Left kidney (tissue), 1 donor: ENCODE measurements at regions not wholly inside any gene's neighbourhood (a gene's known extent, or its start where the extent isn't known, plus 50 kb on each side); places are given as distances from the start of the nearest gene placed in this dataset.
"Not testable (repeated sequence)": the region's sequence is repeated elsewhere in the genome, so short reads cannot be mapped to it uniquely, and the experiment has no call there.

Experiments used
- DNase-seq: peaks from one replicate; pipeline ENCODE4 v3.0.0-alpha.2; 2013

DNA sequence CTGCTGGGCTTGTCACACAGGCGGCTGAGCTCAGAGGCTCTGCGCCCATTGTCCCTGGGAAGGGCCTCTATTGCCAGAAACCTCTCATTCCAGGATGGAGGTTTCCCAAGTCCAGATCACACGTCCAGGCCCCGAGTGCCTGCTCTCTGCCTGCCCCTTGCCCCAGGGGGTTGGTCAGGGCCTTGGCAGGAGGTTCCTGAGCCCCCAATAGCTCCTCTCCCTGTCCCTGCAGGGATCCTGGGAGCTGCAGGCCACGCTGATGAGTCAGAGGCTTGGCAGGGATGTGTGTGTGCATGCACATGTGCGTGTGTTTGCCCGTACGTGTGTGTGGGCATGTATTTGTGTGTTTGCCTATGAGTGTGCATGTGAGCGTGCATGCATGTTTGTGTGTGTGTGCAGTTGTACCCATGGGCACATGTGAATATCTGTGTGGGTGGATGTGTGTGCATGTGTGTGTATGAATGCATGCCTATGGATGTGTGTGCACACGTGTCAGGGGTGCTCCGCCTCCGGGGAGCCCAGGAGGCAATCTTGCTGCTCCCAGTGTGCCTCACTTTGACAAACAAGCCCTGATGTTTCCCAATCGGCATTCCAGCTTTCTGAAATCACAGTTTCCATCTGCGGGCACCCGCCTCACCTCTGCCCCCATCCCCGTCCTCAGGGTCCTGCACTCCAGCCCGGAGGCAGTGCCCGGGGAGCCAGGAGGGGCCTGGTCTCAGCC, 98.4 kb upstream of the GSE1 start:
- no peak for DNase-seq

- no peak for DNase-seq
Observed at GRCh38 chr16:85515319-85515745, 97.8 kb upstream of the GSE1 start.

DNA sequence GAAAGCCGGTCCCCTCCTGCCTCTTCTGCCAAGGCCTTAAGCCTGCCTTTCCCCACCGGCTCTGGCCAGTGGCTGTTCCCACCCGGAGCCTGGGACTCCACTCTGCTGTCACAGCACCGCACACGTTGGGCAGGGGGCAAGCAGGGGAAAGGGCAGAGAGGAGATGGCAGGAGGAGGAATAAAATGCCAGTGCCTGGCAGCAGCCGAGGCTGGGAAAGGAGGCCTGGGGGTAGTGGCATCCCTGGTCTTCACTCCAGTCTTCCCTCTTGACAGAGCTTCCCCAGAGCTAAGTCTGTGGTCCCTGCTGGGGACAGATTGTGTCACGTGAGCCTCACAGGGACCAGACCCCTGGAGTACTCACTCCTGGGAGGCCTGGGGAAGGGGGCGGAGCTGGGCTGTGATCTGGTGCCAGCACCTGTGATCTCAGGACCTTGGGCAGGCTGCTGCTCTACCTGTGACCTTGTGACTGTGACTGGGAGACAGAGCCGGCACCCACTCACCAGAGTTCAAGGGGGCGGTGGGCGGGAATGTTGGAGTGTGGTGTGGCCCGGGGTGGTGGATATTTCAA, 97.2 kb upstream of the GSE1 start:
- DNase-seq, result no peak

GRCh38 chr16:85517154-85517553, 96.0 kb upstream of the GSE1 start:
- no peak for DNase-seq

DNA sequence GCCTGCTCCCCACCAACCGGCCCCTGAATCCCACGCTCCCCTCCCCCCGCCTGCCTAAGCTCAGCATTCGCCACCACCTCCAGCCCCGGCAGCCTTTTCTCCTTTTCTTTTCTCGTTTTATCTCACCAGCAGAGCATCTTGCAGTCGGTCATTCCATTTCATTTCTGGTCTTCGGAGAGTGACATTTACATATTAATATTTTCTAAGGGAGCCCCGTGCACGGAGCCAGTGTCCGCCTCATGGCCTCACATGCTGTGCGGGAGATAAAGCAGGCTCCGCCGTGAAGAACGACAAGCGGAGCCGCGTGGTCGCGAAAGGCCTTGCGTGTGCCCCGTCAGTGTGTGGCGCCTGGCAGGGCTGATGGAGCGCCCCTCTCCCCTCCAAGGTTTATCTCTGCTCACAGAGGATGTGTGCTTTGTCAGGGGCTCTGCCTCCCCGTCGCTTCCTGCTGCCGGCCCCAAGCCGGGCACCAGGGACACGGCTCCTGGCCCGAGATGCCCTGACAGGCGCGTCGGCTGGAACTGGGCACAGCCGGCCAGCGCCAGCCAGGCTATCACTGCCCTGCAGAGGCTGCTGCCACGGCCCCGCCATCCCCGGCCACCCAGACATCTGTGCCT, 95.5 kb upstream of the GSE1 start:
- no peak for DNase-seq

- no peak for DNase-seq
Observed at GRCh38 chr16:85518398-85519049, 94.6 kb upstream of the GSE1 start.

GRCh38 chr16:85519050-85519440, 94.1 kb upstream of the GSE1 start:
- not testable (repeated sequence) for DNase-seq

DNA sequence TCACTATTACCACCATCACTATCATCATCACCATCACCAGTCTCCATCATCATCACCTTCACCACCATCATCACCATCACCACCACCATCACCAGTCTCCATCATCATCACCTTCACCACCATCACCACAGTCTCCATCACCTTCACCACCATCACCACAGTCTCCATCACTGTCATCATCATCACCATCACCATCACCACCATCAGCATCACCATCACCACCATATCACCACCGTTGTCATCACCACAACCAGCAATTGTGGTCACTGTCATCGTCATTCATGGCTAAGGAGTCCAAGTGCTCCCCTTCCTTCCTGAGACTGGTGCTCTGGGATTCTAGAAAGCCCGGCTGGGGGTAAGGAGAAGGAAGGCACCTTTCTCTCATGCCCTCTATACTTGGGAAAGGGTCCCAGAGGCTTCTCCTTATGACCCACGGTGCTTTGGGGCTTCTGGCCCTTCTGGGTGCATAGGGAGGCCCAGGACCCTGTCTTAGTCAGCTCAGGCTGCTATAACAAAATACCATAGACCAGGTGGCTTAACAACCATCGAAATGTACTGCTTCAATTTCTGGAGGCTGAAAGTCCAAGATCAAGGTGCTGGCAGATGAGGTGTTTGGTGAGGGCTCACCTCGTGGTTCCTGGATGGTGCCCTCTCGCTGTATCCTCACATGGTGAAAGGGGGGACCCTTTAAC, 93.4 kb upstream of the GSE1 start:
- DNase-seq, result no peak

- DNase-seq, result no peak
Observed at GRCh38 chr16:85520853-85521521, 92.1 kb upstream of the GSE1 start.

DNA sequence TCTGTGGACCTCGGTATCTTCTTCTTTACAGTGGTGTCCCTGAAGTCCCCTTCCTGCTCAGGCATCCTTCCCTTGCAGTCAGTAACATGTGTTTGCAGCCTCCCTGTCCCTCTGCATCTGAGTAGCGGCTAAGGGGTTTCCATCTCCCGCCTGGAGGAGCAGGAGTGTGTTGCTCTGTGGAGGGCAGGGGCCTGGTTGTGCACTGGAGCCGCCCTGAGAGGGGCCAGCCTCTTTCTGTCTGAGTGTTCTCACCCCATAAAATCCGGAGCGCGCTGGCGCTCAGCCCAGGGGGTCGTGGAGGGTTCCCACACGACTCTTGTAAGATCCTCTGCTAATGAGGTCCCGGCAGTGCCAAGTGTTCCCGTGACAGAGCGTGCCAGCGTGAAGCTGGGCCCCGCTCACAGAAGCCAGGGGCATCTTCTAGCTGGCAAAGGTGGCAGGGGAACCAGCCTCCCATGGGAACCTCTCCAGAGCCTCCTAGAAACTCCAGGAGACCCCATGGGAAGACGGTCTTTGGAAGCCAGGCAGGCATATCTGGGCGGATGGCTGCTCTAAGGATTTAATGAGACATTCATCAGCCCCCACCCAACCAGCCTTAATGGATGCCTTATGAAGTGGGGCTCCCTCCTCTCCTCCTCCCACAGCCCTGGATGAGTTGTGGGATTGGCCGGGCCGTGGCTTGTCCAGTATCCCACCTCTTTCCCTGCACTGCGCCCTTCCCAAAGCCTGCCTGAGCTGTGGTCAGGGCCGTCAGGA, 91.4 kb upstream of the GSE1 start:
- peak; percentile 53 for DNase-seq

DNA sequence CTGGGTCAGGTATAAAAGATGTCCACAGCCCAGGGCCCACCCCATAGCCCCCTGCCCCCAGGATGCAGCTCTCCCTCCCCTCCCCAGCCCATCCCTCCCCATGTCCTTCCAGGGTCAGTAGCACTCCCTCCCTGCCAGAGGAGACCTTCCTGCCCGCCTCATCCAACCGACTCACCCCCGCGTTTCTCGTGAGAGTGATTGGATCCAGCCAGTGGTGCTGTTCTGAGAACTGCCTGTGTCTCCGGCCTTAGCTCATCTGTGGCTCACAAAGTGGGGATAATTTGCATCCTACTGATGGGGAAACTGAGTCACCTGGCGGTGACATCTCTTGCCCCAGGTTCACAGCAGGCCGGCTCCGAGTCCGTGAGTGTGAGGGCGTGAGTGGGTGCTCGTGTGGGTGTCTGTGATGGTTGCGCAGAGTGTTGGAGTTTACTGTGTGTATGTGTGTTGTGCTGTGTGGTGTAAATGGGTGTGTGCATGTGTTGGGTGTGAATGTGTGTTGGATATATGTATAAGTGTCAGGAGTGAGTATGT, 90.7 kb upstream of the GSE1 start:
- DNase-seq, result no peak

GRCh38 chr16:85522842-85523601, 90.1 kb upstream of the GSE1 start:
- DNase-seq, result no peak

GRCh38 chr16:85523602-85524364, 89.3 kb upstream of the GSE1 start:
- no peak for DNase-seq

- no peak for DNase-seq
Observed at GRCh38 chr16:85524365-85524629, 88.8 kb upstream of the GSE1 start.

DNA sequence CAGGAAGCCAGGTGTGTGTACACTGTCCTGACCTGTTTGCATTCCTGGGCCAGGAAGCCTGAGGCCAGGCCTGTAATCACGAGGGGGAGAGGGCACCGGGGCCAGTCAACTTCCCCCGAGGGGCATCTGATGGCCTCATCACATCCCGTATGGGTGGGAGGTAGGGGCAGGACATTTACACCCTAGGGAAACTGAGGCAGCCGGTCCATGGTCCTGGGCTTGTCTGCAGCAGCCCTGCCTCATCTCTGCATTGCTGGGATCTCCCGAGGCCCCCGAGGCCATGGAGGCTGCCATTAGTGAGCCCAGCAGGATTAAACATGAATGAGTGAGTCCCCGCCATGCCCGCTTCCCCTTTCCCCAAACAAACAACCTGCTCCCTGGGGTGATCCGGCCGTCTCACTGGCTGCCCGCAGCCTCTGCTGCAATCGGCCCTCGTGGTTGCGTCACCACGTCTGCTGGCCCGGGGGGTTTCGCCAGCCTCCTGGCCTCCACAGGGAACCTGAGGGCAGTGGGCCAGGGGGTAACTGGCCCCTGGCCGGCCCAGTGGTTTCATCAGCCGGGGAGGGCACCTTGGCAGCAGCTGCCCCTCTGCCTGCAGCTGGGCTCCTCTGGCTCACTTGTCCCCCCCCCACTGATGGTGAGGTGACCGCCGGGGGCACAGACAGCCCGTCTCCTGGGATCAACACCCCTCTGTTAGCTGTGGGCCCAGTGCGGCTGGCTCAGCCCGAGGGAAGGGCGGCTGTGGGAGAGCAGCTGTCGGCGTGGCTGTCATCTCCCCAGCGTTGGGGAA, 88.3 kb upstream of the GSE1 start:
- DNase-seq, result no peak

GRCh38 chr16:85525420-85526184, 87.5 kb upstream of the GSE1 start:
- DNase-seq, result no peak

DNA sequence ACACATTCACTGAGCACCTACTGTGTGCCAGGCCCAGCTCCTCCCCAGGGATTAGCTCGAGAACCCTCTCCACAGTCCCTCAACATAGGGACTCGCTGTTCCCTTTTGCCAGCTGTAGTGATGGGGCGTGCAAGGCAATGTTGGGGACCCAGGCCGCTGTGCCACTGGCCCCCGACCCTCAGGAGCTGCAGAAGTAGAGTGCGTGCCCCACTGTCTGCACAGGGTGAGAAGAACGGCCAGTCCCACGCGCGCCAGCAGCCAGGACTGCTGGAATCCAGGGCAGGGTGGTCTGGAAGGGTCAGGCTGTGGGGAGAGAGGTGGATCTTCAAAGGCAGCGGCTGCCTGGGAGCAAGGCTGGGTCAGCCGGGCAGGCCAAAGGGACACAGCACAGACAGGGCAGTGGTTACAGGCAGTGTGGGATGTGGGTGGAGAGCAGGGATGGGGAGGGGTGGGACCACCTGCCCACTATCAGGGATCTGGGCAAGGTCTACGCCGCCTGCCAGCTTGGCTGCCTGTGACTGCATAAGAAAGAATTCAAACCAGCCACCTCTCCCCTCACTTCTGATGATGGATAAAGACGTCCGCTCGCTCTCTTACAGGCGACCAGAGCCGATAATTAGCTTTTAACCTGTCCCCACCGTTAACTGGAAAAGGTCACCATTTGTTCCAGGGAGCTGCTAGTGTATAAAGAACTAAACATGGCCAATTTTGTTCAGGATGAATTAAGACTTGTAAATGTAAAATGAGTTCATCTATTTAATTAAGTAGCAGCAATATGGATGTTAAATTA, 86.7 kb upstream of the GSE1 start:
- no peak for DNase-seq
